SIG-M5 treated with dmso at 0.1 percent for 504 hours (cell line): ENCODE measurements at regions not wholly inside any gene's neighbourhood (a gene's known extent, or its start where the extent isn't known, plus 50 kb on each side); places are given as distances from the start of the nearest gene placed in this dataset.
"Not testable (repeated sequence)": the region's sequence is repeated elsewhere in the genome, so short reads cannot be mapped to it uniquely, and the experiment has no call there.

Source experiments
- DNase-seq: peaks from one replicate; lab custom pipeline; 2025; ENCODE audit not compliant: unreplicated experiment; lab: John Stamatoyannopoulos, UW

DNA sequence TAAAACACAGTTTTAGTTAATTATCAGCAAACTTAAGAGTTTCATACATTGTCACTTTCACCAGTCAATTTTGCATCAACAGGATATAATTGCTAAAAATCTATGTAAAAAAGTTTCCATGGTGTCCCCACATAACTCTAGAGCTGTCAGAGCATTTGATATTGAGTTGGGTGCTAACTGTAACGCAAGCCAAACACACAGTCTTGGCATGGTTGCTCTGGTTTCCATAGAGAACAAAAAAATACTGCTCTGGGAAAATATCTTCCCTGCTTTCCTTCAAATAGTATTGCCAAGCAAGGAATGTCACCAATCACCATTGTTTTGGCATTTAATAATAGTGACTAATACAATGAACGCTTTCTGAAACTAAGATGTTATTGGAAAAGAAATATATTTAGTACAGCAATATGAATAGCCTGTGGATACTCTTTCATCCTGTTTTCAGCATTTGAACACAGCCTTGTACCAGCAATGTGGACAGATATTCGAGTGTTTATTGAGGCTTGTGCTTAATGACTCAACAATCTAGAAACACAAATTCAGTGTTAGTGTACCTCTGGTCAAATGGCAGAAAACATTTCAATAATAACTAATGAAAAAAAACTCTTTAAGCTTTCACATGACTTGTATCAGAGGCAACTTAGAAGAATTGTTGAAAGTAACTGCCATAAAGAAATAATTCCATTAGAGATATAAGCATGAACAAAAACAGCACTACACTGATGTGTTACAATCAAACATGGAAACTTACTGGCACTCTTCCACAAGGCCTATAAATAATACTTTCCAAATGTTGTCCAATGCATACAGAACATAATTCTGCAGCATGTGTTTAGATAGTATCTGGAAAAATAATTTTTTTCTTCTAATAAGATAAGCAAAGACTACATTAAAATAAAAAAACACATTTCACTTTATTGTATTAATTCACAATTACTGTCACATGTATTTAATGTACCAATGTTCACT, 1469.5 kb upstream of the CELF2 start:
- no peak for DNase-seq

DNA sequence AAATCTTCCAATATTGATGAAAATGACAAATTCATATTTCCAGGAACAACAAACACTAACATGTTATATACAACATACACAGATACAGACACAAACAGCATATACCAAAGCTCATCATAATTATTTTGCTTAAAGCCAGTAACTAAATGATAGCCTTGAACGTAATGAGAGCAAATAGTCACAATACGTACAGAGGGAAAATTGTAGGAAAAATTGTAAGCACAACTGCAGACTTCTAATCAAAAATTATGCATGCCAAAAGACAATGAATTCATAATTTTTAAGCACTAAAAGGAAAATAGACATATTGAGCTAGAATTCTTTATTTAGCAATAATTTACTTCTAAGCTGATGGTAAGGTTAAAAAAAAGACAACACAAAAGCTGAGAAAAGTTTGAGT, 1466.9 kb upstream of the CELF2 start:
- DNase-seq, result no peak

DNA sequence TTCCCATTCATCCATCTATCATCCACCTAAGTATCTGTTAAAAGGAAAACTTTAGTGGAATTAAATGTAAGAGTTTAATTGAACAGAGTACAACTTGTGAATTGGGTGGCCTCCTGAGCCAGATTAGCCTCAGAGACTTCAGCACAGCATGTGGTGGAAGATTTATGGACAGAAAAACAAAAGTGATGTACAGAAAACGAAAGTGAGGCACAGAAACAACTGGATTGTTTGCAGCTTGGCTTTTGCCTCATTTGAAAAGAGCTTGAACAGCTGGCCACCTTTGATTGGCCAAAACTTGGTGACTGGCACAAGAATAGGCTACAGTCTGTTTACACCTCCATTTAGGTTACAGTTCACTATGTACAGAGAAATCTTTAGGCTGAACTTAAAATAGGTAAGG, 1463.4 kb upstream of the CELF2 start:
- DNase-seq, result no peak

DNA sequence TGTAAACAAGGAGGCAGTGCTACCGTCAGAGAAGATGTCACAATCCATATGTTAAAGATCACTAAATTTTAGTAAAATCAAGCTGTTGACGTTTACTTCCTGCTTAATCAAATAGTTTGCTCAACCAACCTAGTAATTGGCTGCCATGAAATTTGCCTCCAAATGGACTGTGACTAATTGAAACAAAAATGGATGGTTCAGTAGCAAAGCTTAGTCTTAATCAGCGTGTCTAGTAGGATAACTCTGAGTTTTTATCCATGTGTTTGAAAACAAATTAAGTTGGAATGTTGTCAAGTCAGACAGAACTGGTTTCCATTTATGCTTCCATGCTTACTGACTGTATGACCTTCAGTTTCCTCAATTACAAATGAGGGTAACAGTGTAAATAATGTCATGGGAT, 1456.7 kb upstream of the CELF2 start:
- DNase-seq, result no peak

DNA sequence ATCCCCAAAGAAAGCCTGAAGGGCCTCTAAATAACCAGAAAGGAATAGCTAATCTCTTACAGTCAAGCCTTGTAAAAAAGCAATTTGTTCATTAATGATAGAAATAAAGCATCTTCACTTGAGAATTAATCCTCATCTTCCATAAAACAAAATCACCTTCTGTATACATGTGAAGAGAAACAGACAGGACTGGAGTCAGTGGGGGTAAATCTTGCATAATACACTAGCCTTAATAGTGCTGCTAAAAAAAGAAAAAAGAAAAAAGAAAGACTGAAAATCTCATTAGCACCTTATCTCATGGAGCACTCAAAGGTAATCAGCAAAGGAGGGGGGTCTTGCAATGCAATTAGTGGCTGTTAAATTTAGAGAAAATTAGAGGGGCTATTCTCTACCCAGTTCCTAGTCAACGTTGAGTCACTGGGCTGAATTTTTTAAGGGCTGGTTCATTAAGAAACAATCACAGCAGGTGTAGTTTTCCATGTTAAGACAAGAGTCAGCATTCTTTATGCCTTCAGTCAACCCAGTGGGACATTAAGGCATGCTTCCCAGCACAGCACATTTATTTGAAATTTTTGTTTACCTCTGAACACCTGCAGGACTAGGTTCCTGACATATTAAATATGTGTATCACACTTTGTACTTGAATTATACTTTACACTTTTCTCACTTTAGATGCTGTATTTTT, 1455.7 kb upstream of the CELF2 start:
- no peak for DNase-seq

DNA sequence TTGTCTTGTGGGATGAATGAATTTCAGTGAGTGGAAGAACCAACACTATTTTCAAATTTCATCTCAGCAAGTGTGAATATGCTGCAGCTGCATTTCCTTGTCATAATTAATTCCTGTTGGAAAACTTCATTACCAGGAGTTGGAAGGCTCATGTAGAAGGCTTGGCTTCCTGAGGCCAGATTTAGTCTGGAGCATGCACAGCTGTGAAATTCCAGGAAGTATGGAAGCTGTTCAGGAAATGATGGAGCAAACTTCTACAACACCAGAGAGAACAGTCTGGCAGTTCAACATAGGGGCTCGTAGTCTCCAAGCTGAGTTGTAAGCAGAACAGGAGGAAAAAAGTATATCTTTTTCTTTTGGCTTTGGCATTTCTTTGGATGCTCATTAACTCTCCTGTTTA, 1439.9 kb upstream of the CELF2 start:
- DNase-seq, result no peak

DNA sequence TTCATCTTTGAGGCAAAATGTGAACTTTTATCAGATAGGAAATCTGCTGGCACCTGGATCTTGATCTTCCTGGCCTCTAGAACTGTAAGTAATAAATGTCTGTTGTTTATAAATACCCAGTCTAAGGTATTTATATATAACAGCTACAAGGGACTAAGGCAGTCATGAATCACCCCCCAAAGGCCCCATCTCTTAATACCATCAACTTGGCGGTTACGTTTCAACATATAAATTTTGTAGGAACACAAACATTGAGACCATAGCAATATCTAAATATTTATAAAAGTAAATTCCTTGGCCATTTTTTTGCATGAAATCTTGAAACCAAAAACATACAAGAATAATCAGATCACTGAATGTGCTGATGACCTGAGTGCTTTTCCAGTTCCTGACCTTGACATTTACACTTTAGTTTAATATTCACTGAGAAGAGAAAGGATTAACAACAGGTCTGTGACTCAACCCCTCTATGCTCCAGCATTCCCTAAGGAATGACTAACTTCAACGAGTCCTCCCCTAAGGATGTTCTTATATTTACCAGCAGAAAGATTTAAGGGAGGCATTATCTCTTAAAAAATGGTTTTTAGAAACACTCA, 1438.5 kb upstream of the CELF2 start:
- DNase-seq, result no peak

DNA sequence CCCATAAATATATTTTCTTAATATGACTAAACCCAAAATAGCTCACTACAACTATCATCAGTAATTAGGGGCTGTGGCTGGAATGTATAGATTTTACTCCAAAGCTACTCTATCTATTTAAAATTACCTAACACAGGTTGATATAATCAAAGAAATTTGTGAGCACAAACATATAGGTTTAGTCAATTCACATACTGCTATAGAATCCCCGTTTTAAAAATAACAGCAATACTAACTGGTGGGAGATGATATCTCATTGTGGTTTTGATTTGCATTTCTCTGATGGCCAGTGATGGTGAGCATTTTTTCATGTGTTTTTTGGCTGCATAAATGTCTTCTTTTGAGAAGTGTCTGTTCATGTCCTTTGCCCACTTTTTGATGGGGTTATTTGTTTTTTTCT, 1434.9 kb upstream of the CELF2 start:
- DNase-seq, result not testable (repeated sequence)

DNA sequence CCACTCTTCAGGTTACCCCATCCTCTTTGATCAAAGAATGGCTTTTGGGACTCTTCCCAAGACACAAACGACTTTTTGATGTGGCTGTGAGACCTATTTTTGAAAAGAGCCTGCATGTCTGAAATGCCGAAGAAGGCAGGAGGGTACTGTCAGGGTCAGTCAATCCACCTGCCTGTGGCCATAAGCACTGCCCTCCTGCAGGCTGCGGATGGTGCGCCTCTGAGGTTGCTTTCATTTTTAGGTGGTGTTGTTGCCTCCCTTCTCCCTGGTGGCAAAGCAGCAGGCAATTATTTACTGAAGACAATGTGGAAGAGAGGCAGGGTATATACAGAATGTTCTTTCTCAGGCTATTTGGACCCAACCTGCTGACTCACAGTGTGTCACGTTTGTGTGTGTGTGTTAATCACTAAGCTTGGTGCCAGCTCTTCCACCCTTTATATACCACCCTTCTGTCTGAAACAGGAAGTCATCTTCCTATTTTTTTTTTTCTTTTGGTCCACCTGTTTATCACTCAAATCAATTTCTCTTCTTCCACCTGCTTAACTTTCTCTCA, 1421.2 kb upstream of the CELF2 start:
- DNase-seq, result no peak

DNA sequence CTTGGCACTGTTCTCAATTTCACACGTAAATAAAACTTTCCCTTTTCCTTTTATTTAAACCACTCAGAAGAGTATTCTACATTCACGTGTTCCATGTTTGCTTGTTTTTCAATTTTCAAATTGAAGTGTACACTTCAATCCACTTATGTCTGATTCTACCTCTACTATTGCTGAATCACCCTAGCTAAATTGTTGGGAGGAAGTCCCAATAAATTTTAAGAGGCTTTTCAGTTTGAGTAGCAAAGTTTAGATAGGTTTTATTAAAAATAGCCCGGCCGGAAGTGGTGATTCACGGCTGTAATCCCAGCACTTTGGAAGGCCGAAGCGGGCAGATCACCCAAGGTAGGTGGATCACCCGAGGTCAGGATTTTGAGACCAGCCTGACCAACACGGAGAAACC, 1414.7 kb upstream of the CELF2 start:
- no peak for DNase-seq

DNA sequence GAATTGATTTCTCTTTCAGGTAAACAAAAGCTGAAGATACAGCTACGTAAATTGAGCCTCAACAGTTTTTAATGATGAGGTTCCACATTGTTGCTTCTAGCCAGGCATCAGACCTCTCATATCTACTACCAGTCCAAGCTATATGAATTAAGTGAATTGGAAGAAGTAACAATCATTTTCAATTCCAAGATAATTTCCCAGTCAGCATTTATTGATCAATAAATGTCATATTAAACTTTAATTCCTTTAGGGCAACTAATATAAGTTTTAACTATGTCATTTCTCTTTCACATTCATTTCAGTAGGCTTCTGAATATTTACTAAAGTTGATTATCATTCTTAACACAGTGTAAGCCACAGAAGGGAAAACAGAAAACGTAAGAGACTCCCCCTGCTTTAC, 1413.7 kb upstream of the CELF2 start:
- no peak for DNase-seq

DNA sequence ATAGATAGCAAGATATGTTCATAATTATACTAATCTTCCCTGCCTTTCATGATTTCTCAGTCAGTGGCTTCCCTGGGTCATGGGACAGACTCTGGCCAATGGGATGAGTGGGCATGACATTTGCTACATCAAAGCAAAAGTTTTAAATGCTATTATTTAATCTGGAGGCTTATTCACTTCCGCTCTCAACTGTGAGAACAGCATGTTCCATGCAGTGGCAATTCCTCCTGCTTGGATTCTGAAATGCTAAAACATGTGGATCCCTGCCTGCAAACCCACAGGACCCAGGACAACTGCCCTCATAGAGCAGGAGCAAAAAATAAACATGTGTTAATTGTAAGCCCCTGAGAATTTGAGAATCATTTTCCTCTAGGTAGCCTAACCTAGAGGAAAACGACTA, 1412.4 kb upstream of the CELF2 start:
- no peak for DNase-seq

DNA sequence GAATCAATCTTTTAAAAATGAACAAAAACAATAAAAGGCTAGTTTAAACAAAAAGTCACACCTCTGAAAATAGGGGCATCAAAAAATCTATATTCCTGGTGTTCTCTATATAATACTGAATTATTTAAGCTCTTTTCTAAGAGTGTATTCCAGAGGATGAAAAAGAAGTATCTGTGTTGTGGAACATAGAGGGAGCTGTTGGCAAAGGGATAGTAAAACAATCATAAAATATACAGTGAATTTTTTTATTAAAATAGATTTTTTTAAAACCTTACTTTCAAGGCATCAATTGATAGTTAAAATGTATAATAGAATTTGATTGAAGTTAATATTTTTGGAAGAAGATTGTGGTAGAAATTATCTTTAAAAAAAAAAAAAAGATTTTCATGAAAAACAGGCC, 1409.1 kb upstream of the CELF2 start:
- DNase-seq, result no peak

DNA sequence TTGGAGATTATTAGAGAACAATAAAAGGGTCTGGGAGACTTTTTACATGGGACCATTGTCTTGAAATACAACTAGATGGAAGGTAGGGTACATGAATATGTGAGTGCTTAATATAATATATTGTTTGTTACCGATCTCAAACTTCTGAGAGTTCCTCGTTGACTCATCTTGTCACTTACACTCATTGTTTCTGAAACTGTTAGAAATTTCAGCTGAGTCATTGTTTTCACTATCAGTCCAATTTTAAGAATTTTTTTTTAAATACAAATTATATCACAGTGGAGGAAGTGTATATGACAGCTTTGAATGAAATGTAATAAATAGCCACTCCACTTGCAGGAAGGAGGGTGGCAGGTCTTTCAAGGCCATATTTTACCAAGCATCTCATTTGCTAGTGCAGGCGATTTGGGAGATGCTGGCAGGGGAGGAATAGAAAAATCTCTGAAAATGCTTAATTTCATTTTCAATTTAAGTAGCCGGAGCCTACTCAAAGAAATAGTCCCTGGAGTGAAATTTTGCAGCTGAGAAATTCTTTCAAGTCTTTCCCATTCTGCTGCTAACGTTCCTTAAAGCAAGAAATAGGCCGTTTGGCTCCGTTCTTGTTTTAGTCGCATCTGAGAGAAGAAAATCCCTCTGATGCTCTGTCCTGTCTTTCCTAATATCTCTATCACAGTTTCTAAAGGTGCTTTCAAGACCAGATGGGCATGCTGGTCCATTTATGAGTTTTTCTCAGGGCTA, 1404.2 kb upstream of the CELF2 start:
- no peak for DNase-seq

DNA sequence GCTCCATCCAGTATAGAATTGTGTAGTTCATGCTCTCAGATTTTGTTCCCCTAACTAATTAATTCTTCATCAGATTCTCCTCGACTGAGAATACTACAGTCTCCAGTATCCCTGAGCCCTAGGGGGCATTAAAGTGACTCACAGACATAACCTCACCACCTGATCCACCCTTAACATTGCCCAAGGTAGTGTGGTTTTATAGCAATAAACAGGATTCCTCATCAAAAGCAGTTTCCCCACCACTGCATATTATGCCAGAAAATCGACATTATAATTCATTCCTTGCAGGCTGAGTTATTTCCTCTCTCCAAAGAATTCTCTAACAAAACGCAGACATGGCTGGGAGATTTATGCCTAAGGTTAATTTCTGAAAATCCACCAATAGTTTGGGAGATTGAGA, 1402.5 kb upstream of the CELF2 start:
- DNase-seq, result no peak

DNA sequence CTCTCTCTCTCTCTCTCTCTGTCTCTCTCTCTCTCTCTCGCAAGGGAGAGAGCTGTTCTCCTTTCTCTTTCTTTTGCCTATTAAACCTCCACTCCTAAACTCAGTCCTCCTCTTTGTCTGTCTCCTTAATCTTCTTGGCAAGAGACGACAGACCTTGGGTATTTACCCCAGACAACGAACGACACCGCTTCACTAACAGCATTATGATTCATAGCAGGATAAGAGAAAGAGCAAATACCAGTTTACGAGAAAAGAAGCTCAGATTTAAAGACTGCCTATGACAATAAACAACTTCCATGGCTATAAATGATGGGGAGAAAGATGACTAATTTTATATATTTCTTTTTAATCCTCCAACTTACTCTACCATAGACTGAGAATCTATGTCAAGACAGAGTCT, 1396.5 kb upstream of the CELF2 start:
- no peak for DNase-seq

DNA sequence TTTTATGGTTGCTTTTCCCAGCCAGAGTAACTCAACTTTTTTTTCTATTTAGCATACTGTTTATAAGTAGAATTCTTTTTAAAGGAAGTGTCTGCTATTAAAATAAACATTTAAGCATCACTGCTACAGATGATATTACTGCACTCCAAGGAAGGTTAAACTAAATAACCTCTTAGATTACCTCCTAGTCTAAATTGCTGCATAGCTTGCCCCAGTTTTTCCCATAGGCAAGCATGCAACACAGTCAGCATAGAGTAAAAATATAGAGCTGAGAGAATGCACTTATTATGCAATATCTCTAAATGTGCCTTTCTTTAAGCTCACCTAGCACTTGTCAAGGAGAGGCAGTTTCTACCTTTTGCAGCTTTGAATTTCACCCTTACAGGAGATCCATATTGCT, 1392.4 kb upstream of the CELF2 start:
- DNase-seq, result no peak

DNA sequence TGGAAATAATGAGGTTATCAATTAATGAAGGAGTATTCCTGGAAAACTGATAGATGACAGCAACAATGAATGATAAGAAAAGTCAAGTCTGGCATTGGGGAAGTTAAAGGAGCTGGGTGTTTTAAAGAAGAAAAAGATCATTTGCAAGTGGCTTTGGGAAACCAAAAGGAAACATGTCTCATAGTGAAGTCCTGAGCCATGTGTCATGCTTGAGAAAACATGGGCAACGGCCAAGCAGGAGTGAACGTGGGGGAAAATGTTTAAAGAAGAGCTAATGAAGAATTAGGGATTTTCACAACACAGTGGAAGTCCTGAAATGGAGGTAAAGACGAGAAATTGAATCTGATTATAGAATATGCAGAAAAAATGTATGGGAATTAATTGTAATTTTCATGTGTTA, 1383.2 kb upstream of the CELF2 start:
- DNase-seq, result no peak

DNA sequence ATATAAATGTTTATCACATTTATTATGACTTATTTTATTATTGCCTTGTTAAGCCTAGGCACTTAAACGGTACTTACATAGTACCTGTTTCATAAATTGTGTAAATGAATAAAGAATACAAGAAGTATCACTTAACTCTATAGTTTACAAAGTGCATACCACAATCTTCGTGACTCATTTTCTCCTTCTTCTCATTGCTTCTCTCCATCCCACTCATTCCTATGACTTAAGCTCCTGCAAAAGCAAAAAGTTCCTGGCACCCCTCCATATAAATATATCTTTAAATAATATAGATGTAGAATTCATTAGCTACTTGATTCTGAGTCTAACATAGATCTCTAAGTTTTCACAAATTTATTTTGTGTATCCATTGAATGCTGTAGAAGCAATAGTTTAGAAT, 1382.0 kb upstream of the CELF2 start:
- DNase-seq, result no peak

DNA sequence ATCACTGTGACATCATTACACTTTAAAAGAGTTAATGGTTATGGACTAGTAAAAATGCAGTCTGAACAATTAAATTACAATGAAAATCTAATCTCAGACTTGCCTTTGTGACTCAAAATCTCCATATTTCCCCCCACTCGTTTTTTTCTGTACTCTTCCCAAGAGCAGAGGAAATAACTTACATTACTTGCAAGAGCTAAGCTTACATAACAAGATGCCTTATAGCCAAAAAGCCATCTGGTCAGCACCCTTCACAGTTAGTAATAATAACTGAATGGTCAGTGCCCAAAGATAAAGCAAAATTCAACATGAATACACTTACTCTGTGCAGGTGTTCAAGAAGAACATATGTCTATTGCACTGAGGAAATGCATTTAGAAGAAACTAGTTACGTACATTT, 1381.5 kb upstream of the CELF2 start:
- no peak for DNase-seq

DNA sequence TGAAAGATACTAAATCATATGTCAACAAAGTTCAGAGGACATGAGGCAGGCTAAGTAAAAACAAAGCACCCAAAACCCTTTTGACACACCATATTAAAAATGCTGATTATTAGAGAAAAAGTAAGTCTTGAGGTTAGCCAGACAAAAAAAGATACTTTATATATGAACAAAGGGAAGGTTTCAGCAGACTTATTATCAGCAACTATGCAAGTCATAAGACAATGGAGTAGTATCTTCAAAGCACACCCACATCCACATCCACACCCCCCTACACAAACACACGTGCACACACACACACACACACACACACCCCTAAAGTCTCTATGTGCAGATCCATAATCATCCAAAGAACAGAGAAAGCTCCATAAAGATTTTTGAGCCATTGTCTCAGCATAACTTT, 1373.9 kb upstream of the CELF2 start:
- DNase-seq, result no peak
